ENCODE measurements at regions not wholly inside any gene's neighbourhood (a gene's known extent, or its start where the extent isn't known, plus 50 kb on each side); places are given as distances from the start of the nearest gene placed in this dataset.
A peak's percentile ranks its signal among the peaks of the same experiment; 100 is the strongest.

DNA sequence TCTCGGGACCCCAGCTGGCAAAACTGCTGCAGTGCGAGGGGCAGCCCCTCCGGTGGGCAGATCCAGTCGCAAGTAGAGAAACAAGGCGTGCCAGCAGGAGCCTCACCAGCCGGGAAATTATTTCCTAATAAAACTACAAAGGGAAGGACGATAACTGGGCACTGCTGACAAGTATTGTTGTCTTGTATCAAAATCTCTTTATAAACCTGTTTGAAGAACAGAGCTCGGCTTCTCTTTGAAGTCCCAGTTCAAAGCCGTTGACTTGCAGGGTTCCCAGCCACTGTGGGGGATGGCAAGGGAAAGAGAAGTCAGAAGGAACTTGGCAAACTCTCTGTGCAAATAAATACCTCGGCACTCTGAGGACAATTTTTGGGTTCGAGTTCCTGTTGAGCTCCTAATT is 504.5 kb downstream of the CD83 start:
- no peaks in the 10 kb centered on the region for H3K79me1 ChIP-seq (ENCODE audit: low read depth, low read length)
- H3K9me3 ChIP-seq (replicated peaks in 1 of 2; ENCODE audit: control insufficient read depth in 2 of 2, insufficient read depth in 1 of 2, low read depth in 1 of 2, low read length in 2 of 2): no peaks in the 10 kb centered on the region
- no peak overlapping the region for H3K4ac ChIP-seq (ENCODE audit: low read length)
- H2BK120ac ChIP-seq (ENCODE audit: low read depth, low read length): no peak overlapping the region
- peaks cover 0 to 36% (median 0%) of the 10 kb centered on the region in 3 experiments for H3K27me3 ChIP-seq (ENCODE audit: control insufficient read depth in 3 of 3, insufficient read depth in 3 of 3, low read depth in 1 of 3, low read length in 3 of 3)
- H3K4me3 ChIP-seq (ENCODE audit: low read length in 2 of 2): no peak overlapping the region
- no peak overlapping the region for H3K14ac ChIP-seq (ENCODE audit: low read length)
- no peak overlapping the region for H2AFZ ChIP-seq (ENCODE audit: low read length)
- no CpG with 5 or more reads among the region's 11 CpGs for WGBS, 2 donors (ENCODE audit: extremely low coverage in 2 of 2, insufficient read length in 2 of 2, insufficient replicate concordance in 1 of 2)
- no peak overlapping the region for H3K18ac ChIP-seq (ENCODE audit: low read length)
- no peak overlapping the region for H2BK5ac ChIP-seq (ENCODE audit: low read length)
- no peak overlapping the region for H2BK15ac ChIP-seq (ENCODE audit: low read length)
- H2AK5ac ChIP-seq (ENCODE audit: low read depth, low read length): no peak overlapping the region
- H4K91ac ChIP-seq (ENCODE audit: low read depth, low read length, poor library complexity): no peak overlapping the region
- H3K23ac ChIP-seq (ENCODE audit: low read depth, low read length, poor library complexity): no peak overlapping the region
- H3K9ac ChIP-seq (ENCODE audit: low read depth, low read length, poor library complexity): no peak overlapping the region
- no peak for DNase-seq (ENCODE audit: low spot score)
- no peak overlapping the region for H3K27ac ChIP-seq (replicated peaks; ENCODE audit: low read length)
- peaks cover 12 to 23% of the 10 kb centered on the region in 2 donors for H3K4me1 ChIP-seq (ENCODE audit: control insufficient read depth in 2 of 2, insufficient read depth in 1 of 2, low read depth in 1 of 2, low read length in 2 of 2)
- no peak overlapping the region for H3K4me2 ChIP-seq (ENCODE audit: insufficient read depth, low read length, poor library complexity, severe bottlenecking)
- H3K36me3 ChIP-seq (replicated peaks in 1 of 2; ENCODE audit: control insufficient read depth in 2 of 2, insufficient read depth in 2 of 2, low read length in 2 of 2): no peaks in the 10 kb centered on the region
- H4K8ac ChIP-seq (ENCODE audit: low read depth, low read length): no peak overlapping the region
- no peak overlapping the region for H2BK12ac ChIP-seq (ENCODE audit: low read length)

DNA sequence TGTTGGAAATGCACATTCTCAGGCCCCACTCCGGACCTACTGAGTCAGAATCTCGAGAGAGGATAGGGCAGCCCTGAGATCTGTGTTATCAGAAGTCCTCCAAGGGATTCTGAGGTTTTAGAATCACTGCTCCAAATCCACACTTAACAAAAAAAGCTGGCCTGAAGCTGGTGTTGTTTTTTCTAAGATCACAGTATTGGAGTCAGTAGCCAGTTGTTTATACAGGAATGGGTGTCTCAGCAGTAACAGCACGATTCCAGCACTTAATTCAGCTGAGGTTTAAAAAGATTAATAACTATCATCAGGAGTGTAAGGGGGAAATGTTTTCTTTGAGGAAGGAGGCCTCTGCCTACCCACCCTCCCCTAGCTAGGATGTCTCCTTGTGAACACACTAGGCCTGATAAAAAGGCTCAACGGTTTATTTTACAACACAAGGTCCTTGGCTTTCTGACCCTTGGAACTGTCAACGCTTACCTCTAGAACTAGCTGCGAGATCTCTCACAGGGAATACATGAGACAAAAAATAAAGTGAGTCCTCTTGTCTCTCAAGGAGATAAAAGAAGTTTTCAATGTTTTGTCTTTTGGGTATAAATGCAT is 505.4 kb downstream of the CD83 start:
- no CpG with 5 or more reads among the region's 6 CpGs for WGBS, 2 donors (ENCODE audit: extremely low coverage in 2 of 2, insufficient read length in 2 of 2, insufficient replicate concordance in 1 of 2)
- Histone ChIP-seq H4K8ac (ENCODE audit: low read depth, low read length) (no peak overlapping the region), H3K18ac (ENCODE audit: low read length) (no peak overlapping the region), H2AFZ (ENCODE audit: low read length) (no peak overlapping the region), H3K23ac (ENCODE audit: low read depth, low read length, poor library complexity) (no peak overlapping the region), H3K9me3 (replicated peaks in 1 of 2; ENCODE audit: control insufficient read depth in 2 of 2, insufficient read depth in 1 of 2, low read depth in 1 of 2, low read length in 2 of 2) (no peaks in the 10 kb centered on the region), H3K14ac (ENCODE audit: low read length) (no peak overlapping the region), H3K79me1 (ENCODE audit: low read depth, low read length) (no peaks in the 10 kb centered on the region), H3K4me2 (ENCODE audit: insufficient read depth, low read length, poor library complexity, severe bottlenecking) (no peak overlapping the region), H3K4me3 (ENCODE audit: low read length in 2 of 2) (no peak overlapping the region), H4K91ac (ENCODE audit: low read depth, low read length, poor library complexity) (no peak overlapping the region), H3K9ac (ENCODE audit: low read depth, low read length, poor library complexity) (no peak overlapping the region), H2AK5ac (ENCODE audit: low read depth, low read length) (no peak overlapping the region), H3K27ac (replicated peaks; ENCODE audit: low read length) (no peak overlapping the region), H2BK12ac (ENCODE audit: low read length) (no peak overlapping the region), H2BK15ac (ENCODE audit: low read length) (no peak overlapping the region), H3K4ac (ENCODE audit: low read length) (no peak overlapping the region), H3K27me3 (ENCODE audit: control insufficient read depth in 3 of 3, insufficient read depth in 3 of 3, low read depth in 1 of 3, low read length in 3 of 3) (peaks cover 0 to 36% (median 0%) of the 10 kb centered on the region in 3 experiments), H2BK5ac (ENCODE audit: low read length) (no peak overlapping the region), H3K4me1 (ENCODE audit: control insufficient read depth in 2 of 2, insufficient read depth in 1 of 2, low read depth in 1 of 2, low read length in 2 of 2) (peaks cover 12 to 23% of the 10 kb centered on the region in 2 donors), H3K36me3 (replicated peaks in 1 of 2; ENCODE audit: control insufficient read depth in 2 of 2, insufficient read depth in 2 of 2, low read length in 2 of 2) (no peaks in the 10 kb centered on the region), H2BK120ac (ENCODE audit: low read depth, low read length) (no peak overlapping the region)
- DNase-seq (ENCODE audit: low spot score): no peak

DNA sequence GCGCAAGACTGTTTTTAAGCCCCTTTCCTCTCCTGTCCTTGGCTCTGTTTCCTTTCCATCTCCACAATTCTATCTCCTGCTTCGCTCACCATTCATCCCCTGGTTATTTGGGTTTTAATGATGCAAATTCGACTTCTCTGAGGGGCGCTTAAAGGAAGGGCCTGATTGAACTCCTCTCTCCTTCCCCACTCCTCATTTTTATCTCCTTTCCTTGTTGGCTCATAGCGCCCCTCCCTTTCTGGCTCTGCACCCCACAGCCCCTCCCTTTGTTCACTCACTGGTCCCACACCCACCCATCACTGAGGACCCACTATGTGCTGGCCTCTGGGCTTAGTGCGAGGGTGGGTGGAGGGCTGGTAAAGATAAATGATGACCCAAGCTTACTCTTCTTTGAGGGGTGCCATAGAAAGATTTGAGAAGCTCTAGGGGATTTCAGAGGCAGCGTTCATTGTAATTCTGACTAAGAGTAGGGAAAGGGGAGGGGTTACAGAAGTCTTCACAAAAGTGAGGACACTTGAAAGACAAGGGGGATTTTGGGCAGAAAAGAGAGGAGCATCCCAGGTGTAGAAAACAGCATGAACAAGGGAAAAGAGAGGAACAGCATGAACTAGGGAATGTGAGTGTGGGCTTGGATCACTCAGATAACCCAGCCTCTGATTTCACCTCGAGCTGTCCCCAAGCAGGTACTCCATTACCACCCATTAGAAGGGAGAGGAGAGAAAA is 507.8 kb downstream of the CD83 start:
- Histone ChIP-seq H2AFZ (ENCODE audit: low read length) (no peak overlapping the region), H3K23ac (ENCODE audit: low read depth, low read length, poor library complexity) (no peak overlapping the region), H3K79me1 (ENCODE audit: low read depth, low read length) (no peaks in the 10 kb centered on the region), H3K9ac (ENCODE audit: low read depth, low read length, poor library complexity) (no peak overlapping the region), H3K27me3 (ENCODE audit: control insufficient read depth in 3 of 3, insufficient read depth in 3 of 3, low read depth in 1 of 3, low read length in 3 of 3) (peaks cover 0 to 40% (median 0%) of the 10 kb centered on the region in 3 experiments), H4K91ac (ENCODE audit: low read depth, low read length, poor library complexity) (no peak overlapping the region), H3K4ac (ENCODE audit: low read length) (no peak overlapping the region), H3K9me3 (replicated peaks in 1 of 2; ENCODE audit: control insufficient read depth in 2 of 2, insufficient read depth in 1 of 2, low read depth in 1 of 2, low read length in 2 of 2) (no peaks in the 10 kb centered on the region), H2BK12ac (ENCODE audit: low read length) (no peak overlapping the region), H2BK5ac (ENCODE audit: low read length) (no peak overlapping the region), H3K18ac (ENCODE audit: low read length) (no peak overlapping the region), H3K14ac (ENCODE audit: low read length) (no peak overlapping the region), H2BK120ac (ENCODE audit: low read depth, low read length) (no peak overlapping the region), H3K36me3 (replicated peaks in 1 of 2; ENCODE audit: control insufficient read depth in 2 of 2, insufficient read depth in 2 of 2, low read length in 2 of 2) (no peaks in the 10 kb centered on the region), H2BK15ac (ENCODE audit: low read length) (no peak overlapping the region), H3K4me3 (ENCODE audit: low read length in 2 of 2) (no peak overlapping the region), H3K4me2 (ENCODE audit: insufficient read depth, low read length, poor library complexity, severe bottlenecking) (no peak overlapping the region), H3K27ac (replicated peaks; ENCODE audit: low read length) (no peak overlapping the region), H2AK5ac (ENCODE audit: low read depth, low read length) (no peak overlapping the region), H3K4me1 (ENCODE audit: control insufficient read depth in 2 of 2, insufficient read depth in 1 of 2, low read depth in 1 of 2, low read length in 2 of 2) (peaks cover 12 to 22% of the 10 kb centered on the region in 2 donors), H4K8ac (ENCODE audit: low read depth, low read length) (no peak overlapping the region)
- no peak for DNase-seq (ENCODE audit: low spot score)
- WGBS, 2 donors (ENCODE audit: extremely low coverage in 2 of 2, insufficient read length in 2 of 2, insufficient replicate concordance in 1 of 2): no CpG with 5 or more reads among the region's 8 CpGs

DNA sequence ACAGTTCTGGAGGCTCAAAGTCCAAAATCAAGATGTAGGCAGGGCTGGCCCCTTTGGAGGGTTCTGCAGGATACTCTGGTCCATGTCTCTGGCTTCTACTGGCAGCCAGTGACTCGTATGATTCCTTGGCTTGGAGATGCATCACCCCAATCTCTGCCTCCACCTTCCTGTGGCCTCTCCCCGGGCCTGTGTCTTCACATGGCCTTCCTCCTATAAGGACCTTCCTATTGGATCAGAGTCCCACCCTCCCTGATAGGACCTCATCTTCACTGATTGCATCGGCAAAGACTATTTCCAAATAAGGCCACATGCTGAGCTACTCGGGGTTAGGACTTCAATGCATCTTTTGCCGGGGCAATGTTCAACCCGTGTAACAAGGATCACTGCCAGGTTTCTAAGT is 509.0 kb downstream of the CD83 start:
- Histone ChIP-seq H3K27me3 (ENCODE audit: control insufficient read depth in 3 of 3, insufficient read depth in 3 of 3, low read depth in 1 of 3, low read length in 3 of 3) (peaks cover 0 to 44% (median 0%) of the 10 kb centered on the region in 3 experiments), H3K4me1 (ENCODE audit: control insufficient read depth in 2 of 2, insufficient read depth in 1 of 2, low read depth in 1 of 2, low read length in 2 of 2) (peaks cover 4 to 14% of the 10 kb centered on the region in 2 donors), H3K14ac (ENCODE audit: low read length) (no peak overlapping the region), H2AK5ac (ENCODE audit: low read depth, low read length) (no peak overlapping the region), H3K18ac (ENCODE audit: low read length) (peak overlapping the region; percentile 24), H3K4ac (ENCODE audit: low read length) (no peak overlapping the region), H3K4me2 (ENCODE audit: insufficient read depth, low read length, poor library complexity, severe bottlenecking) (no peak overlapping the region), H2BK15ac (ENCODE audit: low read length) (no peak overlapping the region), H3K27ac (replicated peaks; ENCODE audit: low read length) (no peak overlapping the region), H3K79me1 (ENCODE audit: low read depth, low read length) (no peaks in the 10 kb centered on the region), H4K91ac (ENCODE audit: low read depth, low read length, poor library complexity) (no peak overlapping the region), H2BK5ac (ENCODE audit: low read length) (no peak overlapping the region), H3K4me3 (ENCODE audit: low read length in 2 of 2) (no peak overlapping the region), H3K23ac (ENCODE audit: low read depth, low read length, poor library complexity) (no peak overlapping the region), H2BK12ac (ENCODE audit: low read length) (peak overlapping the region; percentile 22), H3K9ac (ENCODE audit: low read depth, low read length, poor library complexity) (no peak overlapping the region), H4K8ac (ENCODE audit: low read depth, low read length) (no peak overlapping the region), H3K9me3 (replicated peaks in 1 of 2; ENCODE audit: control insufficient read depth in 2 of 2, insufficient read depth in 1 of 2, low read depth in 1 of 2, low read length in 2 of 2) (no peaks in the 10 kb centered on the region), H2AFZ (ENCODE audit: low read length) (no peak overlapping the region), H2BK120ac (ENCODE audit: low read depth, low read length) (no peak overlapping the region), H3K36me3 (replicated peaks in 1 of 2; ENCODE audit: control insufficient read depth in 2 of 2, insufficient read depth in 2 of 2, low read length in 2 of 2) (no peaks in the 10 kb centered on the region)
- DNase-seq (ENCODE audit: low spot score): no peak
- WGBS, 2 donors (ENCODE audit: extremely low coverage in 2 of 2, insufficient read length in 2 of 2, insufficient replicate concordance in 1 of 2): no CpG with 5 or more reads among the region's 6 CpGs
